HepG2 (cell line): ENCODE measurements at regions not wholly inside any gene's neighbourhood (a gene's known extent, or its start where the extent isn't known, plus 50 kb on each side); places are given as distances from the start of the nearest gene placed in this dataset.

Experiments
- CENPT ChIP-seq: sonication (generic); formaldehyde crosslinking; IDR thresholded peaks from 2 replicates; pipeline ENCODE4 v1.8.0; 2022; ENCODE audit warnings: low read depth, mild to moderate bottlenecking, moderate library complexity, missing genetic modification reagents
- DPF2 ChIP-seq: sonication (generic); formaldehyde crosslinking; IDR thresholded peaks from 2 replicates; pipeline ENCODE4 v1.4.0; 2020; ENCODE audit warnings: mild to moderate bottlenecking, low read depth, missing genetic modification reagents, borderline replicate concordance
- HNF4G ChIP-seq, 2 experiments: sonication (generic) in 1 of 2; formaldehyde crosslinking in 1 of 2; IDR thresholded peaks; 2 replicates each; pipeline versions ENCODE4 v1.4.0 to v1.6.1; 2011 to 2020; ENCODE audit warnings: borderline replicate concordance in 2 of 2, low read depth in 2 of 2, mild to moderate bottlenecking in 2 of 2, low read length in 1 of 2, missing genetic modification reagents in 1 of 2, moderate library complexity in 1 of 2
- HNRNPH1 ChIP-seq: fragments of 200-400 bp; formaldehyde crosslinking; optimal IDR thresholded peaks from 2 replicates; pipeline ENCODE3; 2017; ENCODE audit warnings: mild to moderate bottlenecking, low read depth, low read length
- KLF9 ChIP-seq: IDR thresholded peaks from 2 replicates; pipeline ENCODE4 v1.6.1; 2016; ENCODE audit warnings: low read depth
- SALL1 ChIP-seq: sonication (generic); formaldehyde crosslinking; IDR thresholded peaks from 2 replicates; pipeline ENCODE4 v1.8.0; 2022; ENCODE audit warnings: mild to moderate bottlenecking, missing genetic modification reagents
- ZBTB8A ChIP-seq: sonication (generic); formaldehyde crosslinking; IDR thresholded peaks from 2 replicates; pipeline ENCODE4 v1.4.0; 2020; ENCODE audit warnings: mild to moderate bottlenecking, low read depth, missing genetic modification reagents, borderline replicate concordance
- ZNF335 ChIP-seq: sonication (generic); formaldehyde crosslinking; IDR thresholded peaks from 2 replicates; pipeline ENCODE4 v1.4.0; 2020; ENCODE audit warnings: missing genetic modification reagents
- TF ChIP-seq, protein P1 (sequence below): sonication (generic); formaldehyde crosslinking; IDR thresholded peaks from 2 replicates; pipeline ENCODE4 v1.4.0; 2020; ENCODE audit warnings: missing genetic modification reagents
- TF ChIP-seq, protein P2 (sequence below): sonication (generic); formaldehyde crosslinking; IDR thresholded peaks from 2 replicates; pipeline ENCODE4 v1.4.0; 2020; ENCODE audit warnings: missing genetic modification reagents, borderline replicate concordance

DNA sequence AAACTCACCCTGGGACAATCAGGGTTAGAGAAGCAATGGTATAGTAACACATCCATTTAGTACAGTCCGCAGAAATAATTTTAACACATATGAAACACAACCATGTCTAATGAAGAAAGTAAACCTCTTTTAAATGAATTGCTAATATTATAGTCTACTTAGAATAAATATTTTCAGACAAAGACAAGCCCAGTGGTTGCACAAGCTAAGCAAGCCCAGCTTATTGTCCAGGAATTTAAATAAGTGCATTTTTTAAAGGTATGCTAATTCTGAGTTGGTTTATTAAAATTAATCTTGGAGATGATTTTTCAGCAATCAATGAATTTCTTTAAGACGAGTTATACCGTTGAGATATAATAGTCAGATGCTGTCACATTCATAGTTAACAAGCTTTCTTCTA is 118.8 kb upstream of the BLID start (continued):
- TF ChIP-seq, protein P1, sequence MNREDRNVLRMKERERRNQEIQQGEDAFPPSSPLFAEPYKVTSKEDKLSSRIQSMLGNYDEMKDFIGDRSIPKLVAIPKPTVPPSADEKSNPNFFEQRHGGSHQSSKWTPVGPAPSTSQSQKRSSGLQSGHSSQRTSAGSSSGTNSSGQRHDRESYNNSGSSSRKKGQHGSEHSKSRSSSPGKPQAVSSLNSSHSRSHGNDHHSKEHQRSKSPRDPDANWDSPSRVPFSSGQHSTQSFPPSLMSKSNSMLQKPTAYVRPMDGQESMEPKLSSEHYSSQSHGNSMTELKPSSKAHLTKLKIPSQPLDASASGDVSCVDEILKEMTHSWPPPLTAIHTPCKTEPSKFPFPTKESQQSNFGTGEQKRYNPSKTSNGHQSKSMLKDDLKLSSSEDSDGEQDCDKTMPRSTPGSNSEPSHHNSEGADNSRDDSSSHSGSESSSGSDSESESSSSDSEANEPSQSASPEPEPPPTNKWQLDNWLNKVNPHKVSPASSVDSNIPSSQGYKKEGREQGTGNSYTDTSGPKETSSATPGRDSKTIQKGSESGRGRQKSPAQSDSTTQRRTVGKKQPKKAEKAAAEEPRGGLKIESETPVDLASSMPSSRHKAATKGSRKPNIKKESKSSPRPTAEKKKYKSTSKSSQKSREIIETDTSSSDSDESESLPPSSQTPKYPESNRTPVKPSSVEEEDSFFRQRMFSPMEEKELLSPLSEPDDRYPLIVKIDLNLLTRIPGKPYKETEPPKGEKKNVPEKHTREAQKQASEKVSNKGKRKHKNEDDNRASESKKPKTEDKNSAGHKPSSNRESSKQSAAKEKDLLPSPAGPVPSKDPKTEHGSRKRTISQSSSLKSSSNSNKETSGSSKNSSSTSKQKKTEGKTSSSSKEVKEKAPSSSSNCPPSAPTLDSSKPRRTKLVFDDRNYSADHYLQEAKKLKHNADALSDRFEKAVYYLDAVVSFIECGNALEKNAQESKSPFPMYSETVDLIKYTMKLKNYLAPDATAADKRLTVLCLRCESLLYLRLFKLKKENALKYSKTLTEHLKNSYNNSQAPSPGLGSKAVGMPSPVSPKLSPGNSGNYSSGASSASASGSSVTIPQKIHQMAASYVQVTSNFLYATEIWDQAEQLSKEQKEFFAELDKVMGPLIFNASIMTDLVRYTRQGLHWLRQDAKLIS, result no peak
- no peak for TF ChIP-seq HNRNPH1
- TF ChIP-seq HNF4G (IDR thresholded peaks at IDR 0.05; ENCODE audit: borderline replicate concordance, low read depth, low read length), result no peak
- TF ChIP-seq HNF4G (CRISPR knock-in tag; IDR thresholded peaks at IDR 0.05; ENCODE audit: borderline replicate concordance, low read depth), result no peak
- no peak for TF ChIP-seq CENPT (CRISPR knock-in tag)
- no peak for TF ChIP-seq ZBTB8A (CRISPR knock-in tag)
- no peak for TF ChIP-seq DPF2 (CRISPR knock-in tag)
- no peak for TF ChIP-seq SALL1
- TF ChIP-seq, protein P2, sequence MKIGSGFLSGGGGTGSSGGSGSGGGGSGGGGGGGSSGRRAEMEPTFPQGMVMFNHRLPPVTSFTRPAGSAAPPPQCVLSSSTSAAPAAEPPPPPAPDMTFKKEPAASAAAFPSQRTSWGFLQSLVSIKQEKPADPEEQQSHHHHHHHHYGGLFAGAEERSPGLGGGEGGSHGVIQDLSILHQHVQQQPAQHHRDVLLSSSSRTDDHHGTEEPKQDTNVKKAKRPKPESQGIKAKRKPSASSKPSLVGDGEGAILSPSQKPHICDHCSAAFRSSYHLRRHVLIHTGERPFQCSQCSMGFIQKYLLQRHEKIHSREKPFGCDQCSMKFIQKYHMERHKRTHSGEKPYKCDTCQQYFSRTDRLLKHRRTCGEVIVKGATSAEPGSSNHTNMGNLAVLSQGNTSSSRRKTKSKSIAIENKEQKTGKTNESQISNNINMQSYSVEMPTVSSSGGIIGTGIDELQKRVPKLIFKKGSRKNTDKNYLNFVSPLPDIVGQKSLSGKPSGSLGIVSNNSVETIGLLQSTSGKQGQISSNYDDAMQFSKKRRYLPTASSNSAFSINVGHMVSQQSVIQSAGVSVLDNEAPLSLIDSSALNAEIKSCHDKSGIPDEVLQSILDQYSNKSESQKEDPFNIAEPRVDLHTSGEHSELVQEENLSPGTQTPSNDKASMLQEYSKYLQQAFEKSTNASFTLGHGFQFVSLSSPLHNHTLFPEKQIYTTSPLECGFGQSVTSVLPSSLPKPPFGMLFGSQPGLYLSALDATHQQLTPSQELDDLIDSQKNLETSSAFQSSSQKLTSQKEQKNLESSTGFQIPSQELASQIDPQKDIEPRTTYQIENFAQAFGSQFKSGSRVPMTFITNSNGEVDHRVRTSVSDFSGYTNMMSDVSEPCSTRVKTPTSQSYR (CRISPR knock-in tag), result no peak
- TF ChIP-seq ZNF335 (CRISPR knock-in tag), result no peak
- TF ChIP-seq KLF9, result no peak
